IPS-18c (cell line): ENCODE measurements at regions not wholly inside any gene's neighbourhood (a gene's known extent, or its start where the extent isn't known, plus 50 kb on each side); places are given as distances from the start of the nearest gene placed in this dataset.

Experiments
- H3K4me3 ChIP-seq: 2 replicates; pipeline ENCODE4 v1.7.0; 2013; ENCODE audit warnings: low read depth, mild to moderate bottlenecking, low read length, moderate library complexity; ENCODE audit not compliant: insufficient read depth
- H3K9me3 ChIP-seq: one replicate; pipeline ENCODE4 v1.6.1; 2013; ENCODE audit warnings: mild to moderate bottlenecking, low read length, moderate library complexity; ENCODE audit not compliant: control insufficient read depth, insufficient read depth

DNA sequence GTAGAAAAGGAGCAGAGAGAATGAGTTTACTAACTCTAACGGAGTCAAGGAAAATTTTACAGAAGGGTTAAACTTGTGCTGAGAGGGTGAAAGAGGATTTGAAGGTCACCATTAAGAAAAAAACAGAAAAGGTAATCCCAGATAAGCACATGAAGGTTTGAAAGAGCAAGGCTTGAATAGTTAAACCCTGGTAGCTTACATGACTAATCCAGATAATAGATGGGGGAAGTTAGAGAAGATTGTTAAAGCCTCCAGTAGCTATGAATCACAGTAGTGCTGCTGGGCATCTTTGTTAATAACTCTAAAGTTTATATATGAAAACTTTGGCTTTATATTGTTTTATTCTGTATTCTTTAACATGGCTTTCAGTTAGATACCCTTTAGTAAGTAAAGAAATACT lies 354.5 kb upstream of the FTMT start:
- H3K4me3 ChIP-seq: no peak overlapping the region
- H3K9me3 ChIP-seq: no peaks in the 10 kb centered on the region

DNA sequence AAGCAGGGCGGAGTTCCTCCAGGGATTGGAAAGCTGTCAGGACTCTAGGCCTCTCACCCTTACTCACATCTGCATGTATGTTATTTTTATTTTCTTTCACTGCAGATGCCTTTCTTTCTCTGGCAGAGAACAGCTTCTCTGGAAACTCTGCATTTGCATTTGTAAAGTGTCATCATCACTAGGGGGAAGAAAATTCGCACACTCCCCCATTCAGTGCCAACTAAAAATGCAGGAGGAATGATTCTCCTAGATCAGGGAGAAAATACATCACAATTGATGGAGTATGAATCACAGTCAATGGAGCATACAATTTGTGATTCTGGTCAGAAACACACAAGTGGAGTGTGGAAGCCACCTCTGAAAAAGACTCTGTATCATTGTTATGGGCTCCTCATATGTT lies 351.4 kb upstream of the FTMT start:
- H3K4me3 ChIP-seq: no peak overlapping the region

DNA sequence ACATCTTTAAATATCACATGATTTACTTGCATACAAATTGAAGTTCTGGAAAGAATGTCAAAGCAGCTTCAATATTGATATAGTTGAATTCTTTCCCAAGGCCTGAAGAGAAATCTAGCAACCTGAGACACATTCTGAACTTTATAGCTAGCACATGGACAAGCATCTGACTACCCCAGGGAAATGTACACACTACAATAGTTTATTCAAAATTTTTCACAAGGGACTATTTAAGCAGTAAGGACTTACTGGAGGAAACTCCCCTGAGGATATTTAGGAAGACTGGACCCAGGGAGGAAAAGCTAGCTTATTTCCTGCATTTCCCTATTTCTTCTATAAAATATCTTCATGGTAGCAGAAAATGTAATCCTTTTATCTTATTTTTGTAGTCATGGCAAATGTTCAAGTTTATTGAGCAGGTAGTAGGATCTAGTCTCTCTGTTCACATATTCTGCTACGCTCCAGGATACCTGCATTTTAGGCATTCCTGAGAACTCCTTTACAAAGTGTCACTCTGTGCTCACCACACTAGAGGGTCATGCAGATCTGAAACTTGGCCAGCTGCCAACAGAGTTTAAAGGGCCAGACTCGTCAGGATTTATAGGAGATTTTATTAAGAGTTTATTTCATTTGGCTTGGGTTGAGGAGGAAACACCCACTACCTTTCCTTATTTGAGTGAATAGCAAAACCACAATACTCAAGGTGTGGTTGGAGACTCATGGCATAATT lies 348.4 kb upstream of the FTMT start:
- Histone ChIP-seq H3K4me3 (no peak overlapping the region), H3K9me3 (no peaks in the 10 kb centered on the region)

More for the DNA sequence above, 351.4 kb upstream of the FTMT start:
- H3K9me3 ChIP-seq: no peaks in the 10 kb centered on the region

- Histone ChIP-seq H3K4me3 (no peak overlapping the region), H3K9me3 (no peaks in the 10 kb centered on the region)
Observed at GRCh38 chr5:121516997-121517396, 334.7 kb upstream of the FTMT start.

- H3K9me3 ChIP-seq: no peaks in the 10 kb centered on the region
Observed at GRCh38 chr5:121525706-121526105, 326.0 kb upstream of the FTMT start.

DNA sequence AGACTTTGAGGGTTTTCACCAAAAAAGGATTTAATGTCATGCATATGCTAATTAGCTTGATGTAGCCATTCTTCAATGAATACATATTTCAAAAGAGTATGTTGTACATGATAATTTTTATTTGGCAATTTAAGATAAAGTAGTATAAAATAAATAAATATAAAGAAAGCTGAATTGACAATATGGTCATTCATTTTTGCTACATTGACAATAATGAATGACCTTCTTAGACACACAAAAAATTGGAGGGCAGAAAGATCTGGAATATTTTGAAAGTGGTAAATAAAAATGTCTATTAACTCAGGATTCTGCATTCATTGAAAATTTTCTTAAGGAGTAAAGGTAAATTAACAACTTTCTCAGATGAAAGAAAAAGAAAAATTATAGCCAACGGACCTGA lies 324.8 kb upstream of the FTMT start:
- H3K9me3 ChIP-seq: no peaks in the 10 kb centered on the region

More at GRCh38 chr5:121525706-121526105, 326.0 kb upstream of the FTMT start:
- no peak overlapping the region for H3K4me3 ChIP-seq

DNA sequence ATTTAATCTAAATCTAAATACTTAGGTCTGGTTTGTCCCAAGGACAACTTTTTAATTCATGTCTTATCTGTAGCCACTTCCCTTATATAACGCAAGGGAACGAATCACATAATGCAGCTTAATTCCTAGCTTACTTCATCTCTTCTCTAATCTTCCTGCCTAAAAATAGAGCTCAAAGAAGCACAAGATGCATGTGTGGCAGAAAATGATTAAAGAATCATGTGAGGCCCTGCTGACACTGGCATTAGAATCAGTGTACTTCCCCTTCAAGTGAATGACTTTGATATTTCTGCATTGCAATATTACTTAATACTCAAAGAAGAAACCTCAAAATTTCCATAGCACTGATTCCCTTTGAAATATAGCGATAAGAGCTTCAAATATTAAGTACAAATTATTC lies 317.9 kb upstream of the FTMT start:
- Histone ChIP-seq H3K9me3 (no peaks in the 10 kb centered on the region), H3K4me3 (no peak overlapping the region)

More for the DNA sequence above, 324.8 kb upstream of the FTMT start:
- H3K4me3 ChIP-seq: no peak overlapping the region

DNA sequence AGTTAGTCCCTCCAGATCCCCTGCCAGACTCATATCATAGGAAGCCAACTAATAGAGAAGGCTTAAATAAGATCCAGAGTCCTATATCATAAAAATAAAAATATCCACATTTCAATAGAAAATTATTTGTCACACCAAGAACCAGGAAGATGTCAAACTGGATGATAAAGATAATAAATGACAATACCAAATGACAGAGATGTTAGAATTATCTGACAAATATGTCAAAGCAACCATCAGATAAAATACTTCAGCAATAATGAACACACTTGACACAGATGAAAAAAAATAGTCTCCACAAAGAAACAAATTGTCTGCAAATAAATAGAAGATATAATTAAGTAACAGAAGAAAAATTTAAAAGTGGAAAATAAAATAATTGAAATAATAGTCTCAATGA lies 300.7 kb upstream of the FTMT start:
- Histone ChIP-seq H3K9me3 (no peaks in the 10 kb centered on the region), H3K4me3 (no peak overlapping the region)

- no peaks in the 10 kb centered on the region for H3K9me3 ChIP-seq
- no peak overlapping the region for H3K4me3 ChIP-seq
Observed at GRCh38 chr5:121559832-121560231, 291.9 kb upstream of the FTMT start.

GRCh38 chr5:121572061-121572460 lies 279.6 kb upstream of the FTMT start:
- no peaks in the 10 kb centered on the region for H3K9me3 ChIP-seq
- H3K4me3 ChIP-seq: no peak overlapping the region

GRCh38 chr5:121573721-121574382 lies 277.8 kb upstream of the FTMT start:
- Histone ChIP-seq H3K9me3 (no peaks in the 10 kb centered on the region), H3K4me3 (no peak overlapping the region)

DNA sequence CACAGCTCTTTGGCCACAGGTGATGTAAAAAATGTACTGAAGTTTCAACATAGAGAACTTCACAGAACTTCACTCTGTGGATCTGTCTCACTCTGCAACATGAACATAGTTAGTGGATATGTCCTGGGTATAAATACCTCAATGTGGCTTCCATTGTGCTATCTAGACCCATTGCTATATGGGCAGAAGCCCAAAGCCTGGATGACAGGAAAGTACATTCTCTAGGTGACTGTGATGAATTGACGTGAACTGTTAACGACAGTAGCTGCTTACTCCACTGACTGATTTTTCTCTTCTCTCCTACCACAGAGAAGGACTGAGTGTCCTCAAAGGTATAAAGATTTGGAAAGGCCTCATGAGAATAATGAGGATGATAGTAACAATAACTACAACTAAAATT lies 270.1 kb upstream of the FTMT start:
- Histone ChIP-seq H3K4me3 (no peak overlapping the region), H3K9me3 (no peaks in the 10 kb centered on the region)

GRCh38 chr5:121596882-121597281 lies 254.8 kb upstream of the FTMT start:
- H3K9me3 ChIP-seq: peaks cover 7% of the 10 kb centered on the region

DNA sequence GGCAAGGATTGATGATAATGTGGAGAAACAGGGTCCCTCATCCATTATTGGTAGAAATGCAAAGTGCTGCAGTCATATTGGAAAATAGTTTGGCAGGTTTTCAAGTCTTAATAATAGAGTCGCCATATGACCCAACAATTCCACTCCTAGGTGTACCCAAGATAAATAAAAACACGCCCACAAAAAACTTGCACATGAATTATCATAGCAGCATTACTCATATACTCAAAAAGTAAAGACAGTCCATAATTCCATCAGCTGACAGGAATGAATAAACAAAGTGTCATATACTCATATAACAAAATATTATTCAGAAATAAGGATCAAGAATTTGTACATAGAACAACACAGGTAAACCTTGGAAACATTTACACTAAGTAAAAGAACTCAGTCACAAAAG lies 242.9 kb upstream of the FTMT start:
- Histone ChIP-seq H3K4me3 (no peak overlapping the region), H3K9me3 (no peaks in the 10 kb centered on the region)

More at GRCh38 chr5:121596882-121597281, 254.8 kb upstream of the FTMT start:
- no peak overlapping the region for H3K4me3 ChIP-seq

GRCh38 chr5:121624035-121624434 lies 227.6 kb upstream of the FTMT start:
- Histone ChIP-seq H3K4me3 (no peak overlapping the region), H3K9me3 (no peaks in the 10 kb centered on the region)

GRCh38 chr5:121628783-121629182 lies 222.9 kb upstream of the FTMT start:
- no peaks in the 10 kb centered on the region for H3K9me3 ChIP-seq
- H3K4me3 ChIP-seq: no peak overlapping the region

GRCh38 chr5:121630402-121630801 lies 221.3 kb upstream of the FTMT start:
- no peak overlapping the region for H3K4me3 ChIP-seq
- H3K9me3 ChIP-seq: no peaks in the 10 kb centered on the region

GRCh38 chr5:121634946-121635345 lies 216.7 kb upstream of the FTMT start:
- no peaks in the 10 kb centered on the region for H3K9me3 ChIP-seq

More at GRCh38 chr5:121634946-121635345, 216.7 kb upstream of the FTMT start:
- no peak overlapping the region for H3K4me3 ChIP-seq
